AG09319 (cell line): ENCODE measurements at regions not wholly inside any gene's neighbourhood (a gene's known extent, or its start where the extent isn't known, plus 50 kb on each side); places are given as distances from the start of the nearest gene placed in this dataset.

ENCODE experiments used
- DNase-seq: peaks from one replicate; pipeline ENCODE4 v3.0.0-alpha.2; 2010; ENCODE audit warnings: low read depth; ENCODE audit errors: extremely low read depth
- TF ChIP-seq, protein P1 (sequence below): IDR thresholded peaks from 2 replicates; pipeline ENCODE4 v1.5.1; 2011; ENCODE audit warnings: low read depth, mild to moderate bottlenecking, inconsistent platforms, low read length, moderate library complexity

DNA sequence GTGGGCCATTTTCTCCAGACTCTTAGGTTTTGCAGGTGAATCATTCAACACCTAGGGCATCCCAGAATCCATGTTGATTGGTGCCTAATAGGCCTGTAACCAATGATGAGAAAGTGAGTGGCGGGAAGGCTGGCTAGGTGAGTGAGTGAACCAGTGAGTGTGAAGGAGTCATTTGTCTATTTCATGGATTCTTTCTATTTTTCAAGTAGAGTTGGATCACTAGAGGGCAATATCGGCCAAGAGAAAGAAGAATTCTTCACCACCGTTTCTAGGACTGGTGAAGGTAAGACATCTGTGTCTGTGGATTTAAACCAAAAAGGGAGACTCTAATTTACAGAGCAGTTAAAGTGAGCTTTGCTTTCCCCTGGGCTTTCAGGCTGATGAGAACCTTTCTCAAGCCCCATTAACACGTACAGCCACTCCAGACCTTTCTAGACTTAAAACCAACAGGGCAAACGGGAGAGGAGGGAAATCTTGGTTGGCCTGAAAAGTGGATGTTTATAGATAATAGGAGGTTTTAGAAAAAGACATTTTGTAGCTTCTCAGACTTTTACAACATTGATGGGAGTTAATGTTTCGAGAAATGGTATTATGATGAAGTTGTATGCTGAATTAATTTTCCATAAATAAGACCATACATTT, 114.3 kb upstream of the IL12B start:
- TF ChIP-seq, protein P1, sequence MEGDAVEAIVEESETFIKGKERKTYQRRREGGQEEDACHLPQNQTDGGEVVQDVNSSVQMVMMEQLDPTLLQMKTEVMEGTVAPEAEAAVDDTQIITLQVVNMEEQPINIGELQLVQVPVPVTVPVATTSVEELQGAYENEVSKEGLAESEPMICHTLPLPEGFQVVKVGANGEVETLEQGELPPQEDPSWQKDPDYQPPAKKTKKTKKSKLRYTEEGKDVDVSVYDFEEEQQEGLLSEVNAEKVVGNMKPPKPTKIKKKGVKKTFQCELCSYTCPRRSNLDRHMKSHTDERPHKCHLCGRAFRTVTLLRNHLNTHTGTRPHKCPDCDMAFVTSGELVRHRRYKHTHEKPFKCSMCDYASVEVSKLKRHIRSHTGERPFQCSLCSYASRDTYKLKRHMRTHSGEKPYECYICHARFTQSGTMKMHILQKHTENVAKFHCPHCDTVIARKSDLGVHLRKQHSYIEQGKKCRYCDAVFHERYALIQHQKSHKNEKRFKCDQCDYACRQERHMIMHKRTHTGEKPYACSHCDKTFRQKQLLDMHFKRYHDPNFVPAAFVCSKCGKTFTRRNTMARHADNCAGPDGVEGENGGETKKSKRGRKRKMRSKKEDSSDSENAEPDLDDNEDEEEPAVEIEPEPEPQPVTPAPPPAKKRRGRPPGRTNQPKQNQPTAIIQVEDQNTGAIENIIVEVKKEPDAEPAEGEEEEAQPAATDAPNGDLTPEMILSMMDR = peak; percentile 50
- peak; percentile 38 for DNase-seq

DNA sequence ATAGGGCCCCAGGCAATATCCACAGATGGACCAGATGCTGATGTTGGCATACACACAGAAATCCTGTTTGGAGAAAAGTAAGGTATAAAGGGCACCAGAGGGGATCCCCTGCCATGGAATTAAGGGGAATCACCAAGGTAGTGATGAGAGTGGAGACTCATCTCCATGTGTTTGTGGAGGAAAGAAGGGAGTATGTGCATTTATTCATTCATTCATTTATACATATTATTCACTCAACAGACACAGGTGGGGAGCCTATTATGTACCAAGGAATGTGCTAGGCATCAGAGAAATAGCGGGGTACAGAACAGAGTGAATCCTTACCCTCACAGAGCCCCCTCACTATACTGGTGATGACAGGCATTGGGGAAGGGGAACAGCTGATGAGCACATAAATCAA, 116.8 kb upstream of the IL12B start:
- DNase-seq = no peak
- TF ChIP-seq, protein P1 = no peak

DNA sequence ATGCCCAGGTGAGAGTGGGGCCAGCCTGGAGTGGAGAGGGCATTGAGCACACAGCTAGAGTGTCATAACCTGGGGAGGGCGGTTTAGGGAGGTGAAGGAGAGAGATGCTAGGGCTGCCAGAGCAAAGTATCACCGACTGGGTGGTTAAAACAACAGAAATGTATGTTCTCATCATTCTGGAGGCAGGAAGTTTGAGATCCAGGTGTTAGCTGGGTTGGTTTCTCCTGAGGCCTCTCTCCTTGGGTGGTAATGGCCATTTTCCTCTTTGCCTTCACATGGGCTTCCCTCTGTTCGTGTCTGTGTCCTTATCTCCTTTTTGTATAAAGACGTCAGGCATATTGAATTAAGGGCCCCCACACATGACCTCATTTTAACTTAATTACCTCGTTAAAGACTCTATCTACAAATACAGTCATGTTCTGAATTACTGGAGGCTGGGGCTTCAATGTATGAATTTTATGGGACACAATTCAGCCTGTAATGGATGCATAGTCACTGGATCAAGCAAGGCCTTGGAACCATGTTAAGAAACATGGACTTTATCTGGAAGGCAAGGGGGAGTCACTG, 118.6 kb upstream of the IL12B start:
- DNase-seq = no peak
- TF ChIP-seq, protein P1 = no peak

DNA sequence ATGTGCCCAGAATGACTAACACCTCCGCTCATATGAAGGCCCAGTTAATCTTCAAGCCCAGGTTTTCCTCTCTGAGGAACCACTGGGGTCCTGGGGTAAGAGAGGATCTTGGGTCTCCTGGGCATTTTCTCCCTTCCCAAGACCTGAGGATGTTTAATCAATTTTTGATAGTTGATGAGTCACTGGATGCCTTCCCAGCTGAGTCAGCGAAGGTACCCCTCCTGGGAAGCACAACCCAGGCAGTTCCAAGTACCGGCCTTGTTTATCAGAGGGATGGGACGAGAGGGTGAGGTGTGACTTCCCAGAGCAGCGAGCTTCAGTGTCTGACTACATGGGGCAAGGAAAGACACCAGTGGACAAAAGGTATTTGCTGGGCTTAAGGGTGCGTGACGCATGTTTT, 119.6 kb upstream of the IL12B start:
- TF ChIP-seq, protein P1 = no peak
- no peak for DNase-seq

DNA sequence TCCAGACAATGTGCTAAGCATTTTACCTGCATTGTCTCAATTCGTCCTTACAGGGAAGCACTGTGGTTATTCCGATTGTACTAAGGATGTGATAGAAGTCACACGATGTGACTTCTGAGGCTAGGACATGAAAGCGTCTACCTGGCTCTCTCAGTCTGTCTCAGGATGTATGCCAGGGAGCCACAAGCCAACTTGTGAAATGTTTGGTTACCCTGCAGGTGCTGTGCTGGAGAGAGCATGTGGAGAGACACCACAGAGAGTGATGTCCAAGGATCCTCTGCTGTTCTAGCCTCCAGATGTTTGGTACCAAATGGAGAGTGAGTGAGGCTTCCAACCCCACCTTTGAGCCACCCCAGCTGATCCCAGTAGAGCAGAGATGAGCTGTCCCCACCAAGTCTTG, 120.1 kb upstream of the IL12B start:
- TF ChIP-seq, protein P1 = no peak
- DNase-seq = no peak

DNA sequence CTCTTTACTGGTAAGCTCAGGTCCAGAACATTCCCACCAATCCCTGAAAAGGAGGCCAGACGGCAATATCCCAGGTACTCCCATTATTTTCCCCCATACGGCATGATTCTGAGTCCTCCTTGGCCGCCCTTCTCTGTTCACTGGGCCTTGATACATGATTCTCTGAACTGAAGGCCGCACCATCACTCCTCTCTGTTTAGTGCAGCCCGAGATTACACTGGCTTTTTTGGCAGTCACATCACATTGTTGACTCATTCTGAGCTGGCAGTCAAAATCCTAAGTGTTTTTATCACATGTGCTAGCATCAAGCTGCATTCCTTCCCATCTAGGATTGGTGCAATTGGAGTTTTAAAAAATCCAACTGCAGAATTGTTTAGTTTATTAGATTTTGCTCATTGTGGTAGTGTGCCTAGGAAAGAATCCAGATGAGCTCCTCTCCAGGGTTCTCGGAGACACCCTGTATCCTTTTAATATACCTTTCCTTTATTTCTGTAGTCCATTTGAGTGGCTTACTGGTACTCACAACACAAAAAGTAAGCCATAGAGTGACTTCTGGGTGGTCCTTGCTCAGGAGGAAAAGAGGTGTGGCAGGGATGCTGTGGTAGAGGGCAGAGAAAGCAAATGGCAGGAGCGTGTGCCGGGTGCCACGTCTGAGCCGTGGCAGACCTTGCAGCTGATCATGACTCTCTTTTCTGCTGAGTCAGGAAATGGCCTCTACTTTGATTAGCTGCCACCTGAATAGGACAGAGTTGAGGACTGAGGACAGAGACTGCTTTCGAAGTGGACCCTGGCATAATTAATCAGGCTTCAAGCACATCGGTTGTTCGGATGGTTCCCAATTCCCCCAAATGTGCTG, 121.1 kb upstream of the IL12B start:
- TF ChIP-seq, protein P1 = no peak
- DNase-seq = peak; percentile 82
